HCT116 (cell line): ENCODE measurements at regions not wholly inside any gene's neighbourhood (a gene's known extent, or its start where the extent isn't known, plus 50 kb on each side); places are given as distances from the start of the nearest gene placed in this dataset.

ENCODE experiments used
- CEBPB ChIP-seq: IDR thresholded peaks from 2 replicates; pipeline ENCODE4 v1.6.1; 2012; ENCODE audit warnings: low read depth
- CTCF ChIP-seq, 3 experiments: fragments of 200-600 bp in 1 of 3; sonication (generic) in 1 of 3; IDR thresholded peaks in 2 of 3; conservative IDR thresholded peaks in 1 of 3; 2 replicates each; pipeline ENCODE4 v1.5.1; 2012 to 2017; ENCODE audit warnings: low read depth in 2 of 3, low read length in 2 of 3, antibody characterized with exemption in 1 of 3, borderline replicate concordance in 1 of 3, control low read depth in 1 of 3, mild to moderate bottlenecking in 1 of 3, mixed read lengths in 1 of 3, mixed run types in 1 of 3, moderate library complexity in 1 of 3; ENCODE audit not compliant: insufficient read depth in 1 of 3
- EZH2phosphoT487 ChIP-seq: fragments of 200-600 bp; IDR thresholded peaks from 2 replicates; pipeline ENCODE4 v1.6.1; 2018; ENCODE audit warnings: antibody characterized with exemption, borderline replicate concordance
- JUND ChIP-seq: IDR thresholded peaks from 2 replicates; pipeline ENCODE4 v1.6.1; 2012
- MAX ChIP-seq: IDR thresholded peaks from 2 replicates; pipeline ENCODE4 v1.6.1; 2012
- POLR2A ChIP-seq: IDR thresholded peaks from 2 replicates; pipeline ENCODE4 v1.7.0; 2011; ENCODE audit warnings: borderline replicate concordance; ENCODE audit not compliant: insufficient read depth, insufficient read length; ENCODE audit errors: extremely low read depth
- POLR2AphosphoS5 ChIP-seq: IDR thresholded peaks from 2 replicates; pipeline ENCODE4 v1.6.1; 2011; ENCODE audit warnings: mild to moderate bottlenecking, low read depth, low read length, moderate library complexity
- SRF ChIP-seq: IDR thresholded peaks from 2 replicates; pipeline ENCODE4 v1.6.1; 2012; ENCODE audit warnings: low read depth
- ZBTB33 ChIP-seq: IDR thresholded peaks from 2 replicates; pipeline ENCODE4 v1.6.1; 2011; ENCODE audit warnings: mild to moderate bottlenecking, low read length, moderate library complexity; ENCODE audit not compliant: insufficient replicate concordance; ENCODE audit errors: extremely low read depth

- no peak for TF ChIP-seq CTCF (IDR thresholded peaks at IDR 0.05 in 2 of 3, conservative IDR thresholded peaks at IDR 0.05 in 1 of 3; ENCODE audit: borderline replicate concordance in 1 of 3, insufficient read depth in 1 of 3, low read depth in 2 of 3, low read length in 2 of 3)
- TF ChIP-seq CEBPB = no peak
- TF ChIP-seq MAX = no peak
- no peak for TF ChIP-seq ZBTB33
- TF ChIP-seq JUND = no peak
- TF ChIP-seq SRF = no peak
- no peak for TF ChIP-seq EZH2phosphoT487
- no peak for TF ChIP-seq POLR2A
- no peak for TF ChIP-seq POLR2AphosphoS5
Observed at GRCh38 chr3:187518616-187519015, 150.4 kb downstream of the RTP4 start.
